ENCODE measurements at regions not wholly inside any gene's neighbourhood (a gene's known extent, or its start where the extent isn't known, plus 50 kb on each side); places are given as distances from the start of the nearest gene placed in this dataset.

- Histone ChIP-seq H3K79me1 (ENCODE audit: low read length) (no peaks in the 10 kb centered on the region), H2BK5ac (ENCODE audit: low read length) (no peak overlapping the region), H2AK5ac (ENCODE audit: low read length) (no peak overlapping the region), H3K4me2 (ENCODE audit: low read length) (no peak overlapping the region), H3K56ac (ENCODE audit: low read length) (no peak overlapping the region), H3K27ac (ENCODE audit: low read depth, low read length) (no peak overlapping the region), H3K27me3 (ENCODE audit: insufficient read depth, low read length, poor library complexity) (no peaks in the 10 kb centered on the region), H3K4me1 (ENCODE audit: control insufficient read depth, low read depth, low read length) (no peaks in the 10 kb centered on the region), H3K9ac (ENCODE audit: low read length) (no peak overlapping the region), H3K4ac (ENCODE audit: low read depth, low read length) (no peak overlapping the region), H4K5ac (ENCODE audit: low read length) (no peak overlapping the region), H2BK120ac (ENCODE audit: low read depth, low read length) (no peak overlapping the region), H3K4me3 (ENCODE audit: low read length) (no peak overlapping the region), H3K18ac (ENCODE audit: low read length) (no peak overlapping the region), H3K79me2 (ENCODE audit: control insufficient read depth, insufficient read depth, low read length) (no peaks in the 10 kb centered on the region), H2BK15ac (replicated peaks; ENCODE audit: low read depth) (no peak overlapping the region), H3K36me3 (ENCODE audit: control insufficient read depth, insufficient read depth, low read length) (no peaks in the 10 kb centered on the region), H4K8ac (ENCODE audit: low read depth, low read length) (no peak overlapping the region), H3K23ac (ENCODE audit: low read length) (no peak overlapping the region)
- DNase-seq: no peak
- WGBS (ENCODE audit: extremely low coverage, insufficient coverage, low lambda C conversion rate): no CpG with 5 or more reads among the region's 2 CpGs
These were observed 117.9 kb upstream of the SPATA12 start for GRCh38 chr3:56942523-56942922.

GRCh38 chr3:56940976-56941375 lies 119.5 kb upstream of the SPATA12 start:
- no peak overlapping the region for H3K4me3 ChIP-seq (ENCODE audit: low read length)
- H4K8ac ChIP-seq (ENCODE audit: low read depth, low read length): no peak overlapping the region
- no peak overlapping the region for H2BK5ac ChIP-seq (ENCODE audit: low read length)
- H3K4me1 ChIP-seq (ENCODE audit: control insufficient read depth, low read depth, low read length): no peaks in the 10 kb centered on the region
- no peak overlapping the region for H3K27ac ChIP-seq (ENCODE audit: low read depth, low read length)
- H3K9ac ChIP-seq (ENCODE audit: low read length): no peak overlapping the region
- no peak overlapping the region for H3K23ac ChIP-seq (ENCODE audit: low read length)
- H3K4me2 ChIP-seq (ENCODE audit: low read length): no peak overlapping the region
- H4K5ac ChIP-seq (ENCODE audit: low read length): no peak overlapping the region
- no peaks in the 10 kb centered on the region for H3K79me2 ChIP-seq (ENCODE audit: control insufficient read depth, insufficient read depth, low read length)
- no peak overlapping the region for H2BK15ac ChIP-seq (replicated peaks; ENCODE audit: low read depth)
- H3K56ac ChIP-seq (ENCODE audit: low read length): no peak overlapping the region
- no peaks in the 10 kb centered on the region for H3K36me3 ChIP-seq (ENCODE audit: control insufficient read depth, insufficient read depth, low read length)
- no peak overlapping the region for H2BK120ac ChIP-seq (ENCODE audit: low read depth, low read length)
- H3K79me1 ChIP-seq (ENCODE audit: low read length): no peaks in the 10 kb centered on the region
- H3K18ac ChIP-seq (ENCODE audit: low read length): no peak overlapping the region
- no peak for DNase-seq
- H3K27me3 ChIP-seq (ENCODE audit: insufficient read depth, low read length, poor library complexity): no peaks in the 10 kb centered on the region
- H2AK5ac ChIP-seq (ENCODE audit: low read length): no peak overlapping the region
- no CpG with 5 or more reads among the region's 4 CpGs for WGBS (ENCODE audit: extremely low coverage, insufficient coverage, low lambda C conversion rate)
- no peak overlapping the region for H3K4ac ChIP-seq (ENCODE audit: low read depth, low read length)

DNA sequence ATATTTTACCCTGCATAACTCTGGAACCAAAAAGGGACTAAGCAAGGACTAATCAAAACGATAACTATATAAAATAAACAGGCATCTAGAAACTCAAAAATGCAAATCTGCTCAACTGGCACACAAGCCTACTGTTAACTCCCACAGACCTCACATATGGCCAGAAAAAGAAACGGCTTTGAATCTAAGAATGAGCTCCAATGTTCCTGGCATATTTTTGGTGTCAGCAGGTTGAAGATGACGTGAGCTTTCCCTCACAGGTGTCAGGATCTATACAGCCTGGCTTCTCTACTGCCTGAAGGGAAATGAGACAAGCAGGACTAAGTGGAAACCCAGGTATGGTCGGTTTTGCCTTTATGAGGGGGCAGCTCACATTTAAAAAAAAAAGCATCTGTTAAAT lies 120.1 kb upstream of the SPATA12 start:
- H3K4me1 ChIP-seq (ENCODE audit: control insufficient read depth, low read depth, low read length): no peaks in the 10 kb centered on the region
- no peaks in the 10 kb centered on the region for H3K36me3 ChIP-seq (ENCODE audit: control insufficient read depth, insufficient read depth, low read length)
- H3K18ac ChIP-seq (ENCODE audit: low read length): no peak overlapping the region
- H3K56ac ChIP-seq (ENCODE audit: low read length): no peak overlapping the region
- H4K8ac ChIP-seq (ENCODE audit: low read depth, low read length): no peak overlapping the region
- no peak overlapping the region for H3K9ac ChIP-seq (ENCODE audit: low read length)
- H3K4me2 ChIP-seq (ENCODE audit: low read length): no peak overlapping the region
- H3K79me2 ChIP-seq (ENCODE audit: control insufficient read depth, insufficient read depth, low read length): no peaks in the 10 kb centered on the region
- H3K23ac ChIP-seq (ENCODE audit: low read length): no peak overlapping the region
- no CpG with 5 or more reads among the region's 4 CpGs for WGBS (ENCODE audit: extremely low coverage, insufficient coverage, low lambda C conversion rate)
- H3K27ac ChIP-seq (ENCODE audit: low read depth, low read length): no peak overlapping the region
- H4K5ac ChIP-seq (ENCODE audit: low read length): no peak overlapping the region
- H2BK5ac ChIP-seq (ENCODE audit: low read length): no peak overlapping the region
- no peak overlapping the region for H3K4me3 ChIP-seq (ENCODE audit: low read length)
- no peak overlapping the region for H2AK5ac ChIP-seq (ENCODE audit: low read length)
- DNase-seq: no peak
- no peak overlapping the region for H2BK15ac ChIP-seq (replicated peaks; ENCODE audit: low read depth)
- H3K27me3 ChIP-seq (ENCODE audit: insufficient read depth, low read length, poor library complexity): no peaks in the 10 kb centered on the region
- no peaks in the 10 kb centered on the region for H3K79me1 ChIP-seq (ENCODE audit: low read length)
- H2BK120ac ChIP-seq (ENCODE audit: low read depth, low read length): no peak overlapping the region
- H3K4ac ChIP-seq (ENCODE audit: low read depth, low read length): no peak overlapping the region

DNA sequence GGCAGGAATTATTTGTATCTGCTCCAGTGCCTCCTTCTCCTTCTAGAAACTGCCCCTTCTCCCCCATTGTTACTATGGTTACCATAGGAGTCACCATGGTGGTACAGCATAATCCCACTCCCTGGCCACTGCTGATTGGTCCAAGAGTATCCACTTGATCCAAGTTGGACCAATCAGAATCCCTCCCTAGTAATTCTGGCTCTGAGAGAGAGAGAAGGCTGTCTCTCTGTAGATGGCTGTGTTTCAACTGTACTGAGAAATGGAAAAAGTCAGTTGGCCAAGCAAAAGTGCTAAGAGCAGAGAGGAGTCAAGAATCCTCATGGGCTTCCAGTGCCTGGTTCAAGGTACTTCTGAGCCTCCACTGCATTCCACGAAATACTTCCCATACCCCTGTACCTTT lies 120.6 kb upstream of the SPATA12 start:
- H3K9ac ChIP-seq (ENCODE audit: low read length): no peak overlapping the region
- no peak overlapping the region for H3K4ac ChIP-seq (ENCODE audit: low read depth, low read length)
- no peak overlapping the region for H2BK120ac ChIP-seq (ENCODE audit: low read depth, low read length)
- peak overlapping the region; percentile 28 for H4K8ac ChIP-seq (ENCODE audit: low read depth, low read length)
- no peak overlapping the region for H3K4me2 ChIP-seq (ENCODE audit: low read length)
- no peaks in the 10 kb centered on the region for H3K36me3 ChIP-seq (ENCODE audit: control insufficient read depth, insufficient read depth, low read length)
- no peaks in the 10 kb centered on the region for H3K79me2 ChIP-seq (ENCODE audit: control insufficient read depth, insufficient read depth, low read length)
- no peaks in the 10 kb centered on the region for H3K27me3 ChIP-seq (ENCODE audit: insufficient read depth, low read length, poor library complexity)
- no peaks in the 10 kb centered on the region for H3K4me1 ChIP-seq (ENCODE audit: control insufficient read depth, low read depth, low read length)
- H3K23ac ChIP-seq (ENCODE audit: low read length): no peak overlapping the region
- no peak overlapping the region for H2BK5ac ChIP-seq (ENCODE audit: low read length)
- H3K4me3 ChIP-seq (ENCODE audit: low read length): no peak overlapping the region
- H4K5ac ChIP-seq (ENCODE audit: low read length): no peak overlapping the region
- no peak overlapping the region for H3K56ac ChIP-seq (ENCODE audit: low read length)
- peak; percentile 40 for DNase-seq
- H2BK15ac ChIP-seq (replicated peaks; ENCODE audit: low read depth): no peak overlapping the region
- H3K79me1 ChIP-seq (ENCODE audit: low read length): no peaks in the 10 kb centered on the region
- WGBS (ENCODE audit: extremely low coverage, insufficient coverage, low lambda C conversion rate): no CpG with 5 or more reads among the region's 1 CpG
- no peak overlapping the region for H3K18ac ChIP-seq (ENCODE audit: low read length)
- no peak overlapping the region for H3K27ac ChIP-seq (ENCODE audit: low read depth, low read length)
- H2AK5ac ChIP-seq (ENCODE audit: low read length): no peak overlapping the region

DNA sequence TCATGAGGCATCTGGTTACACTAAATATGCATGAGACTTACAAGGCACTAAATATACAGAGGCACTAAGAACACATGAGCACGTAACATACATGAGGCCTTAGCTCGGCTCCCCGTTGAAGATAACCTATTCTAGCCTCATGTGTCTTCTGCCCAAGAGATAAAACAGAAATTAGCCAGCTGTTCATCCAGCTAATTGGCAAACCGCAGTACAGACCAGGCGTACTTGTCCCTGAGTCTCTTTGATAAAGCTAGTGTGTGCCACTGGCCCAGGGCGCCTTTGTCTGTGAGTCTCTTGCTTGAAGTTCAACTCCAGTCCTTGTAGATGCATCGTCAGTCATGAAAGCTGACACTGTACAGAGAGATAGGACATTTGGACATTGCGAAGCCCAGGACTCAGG lies 121.9 kb upstream of the SPATA12 start:
- H2BK5ac ChIP-seq (ENCODE audit: low read length): no peak overlapping the region
- no peak overlapping the region for H3K4ac ChIP-seq (ENCODE audit: low read depth, low read length)
- no peak overlapping the region for H3K9ac ChIP-seq (ENCODE audit: low read length)
- H4K5ac ChIP-seq (ENCODE audit: low read length): no peak overlapping the region
- no peak overlapping the region for H3K27ac ChIP-seq (ENCODE audit: low read depth, low read length)
- H2BK120ac ChIP-seq (ENCODE audit: low read depth, low read length): no peak overlapping the region
- no peak overlapping the region for H3K56ac ChIP-seq (ENCODE audit: low read length)
- WGBS (ENCODE audit: extremely low coverage, insufficient coverage, low lambda C conversion rate): no CpG with 5 or more reads among the region's 8 CpGs
- no peak overlapping the region for H3K18ac ChIP-seq (ENCODE audit: low read length)
- H3K4me2 ChIP-seq (ENCODE audit: low read length): no peak overlapping the region
- no peaks in the 10 kb centered on the region for H3K36me3 ChIP-seq (ENCODE audit: control insufficient read depth, insufficient read depth, low read length)
- no peaks in the 10 kb centered on the region for H3K79me2 ChIP-seq (ENCODE audit: control insufficient read depth, insufficient read depth, low read length)
- no peaks in the 10 kb centered on the region for H3K27me3 ChIP-seq (ENCODE audit: insufficient read depth, low read length, poor library complexity)
- H3K4me3 ChIP-seq (ENCODE audit: low read length): no peak overlapping the region
- no peak overlapping the region for H4K8ac ChIP-seq (ENCODE audit: low read depth, low read length)
- no peak overlapping the region for H2AK5ac ChIP-seq (ENCODE audit: low read length)
- H3K23ac ChIP-seq (ENCODE audit: low read length): no peak overlapping the region
- H3K4me1 ChIP-seq (ENCODE audit: control insufficient read depth, low read depth, low read length): no peaks in the 10 kb centered on the region
- no peak overlapping the region for H2BK15ac ChIP-seq (replicated peaks; ENCODE audit: low read depth)
- DNase-seq: no peak
- no peaks in the 10 kb centered on the region for H3K79me1 ChIP-seq (ENCODE audit: low read length)

GRCh38 chr3:56937580-56937979 lies 122.9 kb upstream of the SPATA12 start:
- Histone ChIP-seq H3K56ac (ENCODE audit: low read length) (no peak overlapping the region), H3K4me1 (ENCODE audit: control insufficient read depth, low read depth, low read length) (no peaks in the 10 kb centered on the region), H2BK5ac (ENCODE audit: low read length) (no peak overlapping the region), H3K23ac (ENCODE audit: low read length) (no peak overlapping the region), H3K4me2 (ENCODE audit: low read length) (no peak overlapping the region), H4K8ac (ENCODE audit: low read depth, low read length) (no peak overlapping the region), H3K18ac (ENCODE audit: low read length) (no peak overlapping the region), H3K4me3 (ENCODE audit: low read length) (no peak overlapping the region), H2AK5ac (ENCODE audit: low read length) (no peak overlapping the region), H4K5ac (ENCODE audit: low read length) (no peak overlapping the region), H3K79me1 (ENCODE audit: low read length) (no peaks in the 10 kb centered on the region), H3K27ac (ENCODE audit: low read depth, low read length) (no peak overlapping the region), H3K79me2 (ENCODE audit: control insufficient read depth, insufficient read depth, low read length) (no peaks in the 10 kb centered on the region), H3K4ac (ENCODE audit: low read depth, low read length) (no peak overlapping the region), H3K27me3 (ENCODE audit: insufficient read depth, low read length, poor library complexity) (no peaks in the 10 kb centered on the region), H3K36me3 (ENCODE audit: control insufficient read depth, insufficient read depth, low read length) (no peaks in the 10 kb centered on the region), H2BK15ac (replicated peaks; ENCODE audit: low read depth) (no peak overlapping the region), H3K9ac (ENCODE audit: low read length) (no peak overlapping the region), H2BK120ac (ENCODE audit: low read depth, low read length) (no peak overlapping the region)
- no peak for DNase-seq
